ENCODE measurements at regions not wholly inside any gene's neighbourhood (a gene's known extent, or its start where the extent isn't known, plus 50 kb on each side); places are given as distances from the start of the nearest gene placed in this dataset.

GRCh38 chr9:135216791-135217441 is 129.4 kb downstream of the OLFM1 start:
- TF ChIP-seq, protein P1, sequence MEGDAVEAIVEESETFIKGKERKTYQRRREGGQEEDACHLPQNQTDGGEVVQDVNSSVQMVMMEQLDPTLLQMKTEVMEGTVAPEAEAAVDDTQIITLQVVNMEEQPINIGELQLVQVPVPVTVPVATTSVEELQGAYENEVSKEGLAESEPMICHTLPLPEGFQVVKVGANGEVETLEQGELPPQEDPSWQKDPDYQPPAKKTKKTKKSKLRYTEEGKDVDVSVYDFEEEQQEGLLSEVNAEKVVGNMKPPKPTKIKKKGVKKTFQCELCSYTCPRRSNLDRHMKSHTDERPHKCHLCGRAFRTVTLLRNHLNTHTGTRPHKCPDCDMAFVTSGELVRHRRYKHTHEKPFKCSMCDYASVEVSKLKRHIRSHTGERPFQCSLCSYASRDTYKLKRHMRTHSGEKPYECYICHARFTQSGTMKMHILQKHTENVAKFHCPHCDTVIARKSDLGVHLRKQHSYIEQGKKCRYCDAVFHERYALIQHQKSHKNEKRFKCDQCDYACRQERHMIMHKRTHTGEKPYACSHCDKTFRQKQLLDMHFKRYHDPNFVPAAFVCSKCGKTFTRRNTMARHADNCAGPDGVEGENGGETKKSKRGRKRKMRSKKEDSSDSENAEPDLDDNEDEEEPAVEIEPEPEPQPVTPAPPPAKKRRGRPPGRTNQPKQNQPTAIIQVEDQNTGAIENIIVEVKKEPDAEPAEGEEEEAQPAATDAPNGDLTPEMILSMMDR (IDR thresholded peaks at IDR 0.05) = no peak
- TF ChIP-seq POLR2AphosphoS5 (IDR thresholded peaks at IDR 0.05; ENCODE audit: insufficient read depth in 1 of 2, low read depth in 1 of 2) = no peak
- TF ChIP-seq POLR2A (IDR thresholded peaks at IDR 0.05) = no peak

Data from vagina (tissue), 2 donors.